ENCODE measurements at regions not wholly inside any gene's neighbourhood (a gene's known extent, or its start where the extent isn't known, plus 50 kb on each side); places are given as distances from the start of the nearest gene placed in this dataset.

- DNase-seq: no peak
Observed at GRCh38 chr2:18643326-18644114, 54.2 kb upstream of the NT5C1B start.

- no peak for DNase-seq
Observed at GRCh38 chr2:18641823-18642222, 52.5 kb upstream of the NT5C1B start.

GRCh38 chr2:18639756-18640453 is 50.5 kb upstream of the NT5C1B start:
- DNase-seq: no peak

All from hippocampal formation (tissue), 2 donors.